GM18499 (cell line): ENCODE measurements at regions not wholly inside any gene's neighbourhood (a gene's known extent, or its start where the extent isn't known, plus 50 kb on each side); places are given as distances from the start of the nearest gene placed in this dataset.
"Not testable (repeated sequence)": the region's sequence is repeated elsewhere in the genome, so short reads cannot be mapped to it uniquely, and the experiment has no call there.

Experiments
- ATAC-seq: cut with Tn5 transposase; IDR thresholded peaks from one replicate; pipeline ENCODE4 v1.9.1; 2021; ENCODE audit warnings: moderate number of reproducible peaks; ENCODE audit not compliant: insufficient read depth, unreplicated experiment

- ATAC-seq = not testable (repeated sequence)
These were observed 247.7 kb upstream of the SLIT2 start for GRCh38 chr4:20003836-20004558.

- ATAC-seq = no peak
These were observed 251.8 kb upstream of the SLIT2 start for GRCh38 chr4:19999775-20000414.

DNA sequence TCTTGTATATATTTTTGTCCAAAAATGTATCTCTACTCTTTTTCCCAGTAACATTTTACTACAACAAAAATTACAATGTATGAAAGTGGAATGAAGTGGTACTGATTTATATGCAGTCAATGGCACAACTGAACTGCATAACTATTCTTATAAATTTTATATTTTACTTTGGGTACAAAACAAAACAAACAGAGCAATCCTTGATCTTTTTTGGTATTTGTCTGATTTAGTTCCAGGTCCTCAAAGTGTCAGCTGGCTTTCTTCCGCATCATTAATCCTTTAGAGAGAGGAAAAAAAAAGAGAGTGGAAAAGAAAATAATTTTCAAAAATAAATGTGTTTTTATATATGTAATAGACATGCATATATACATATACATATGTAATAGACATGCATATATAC lies 252.4 kb upstream of the SLIT2 start:
- ATAC-seq = no peak

DNA sequence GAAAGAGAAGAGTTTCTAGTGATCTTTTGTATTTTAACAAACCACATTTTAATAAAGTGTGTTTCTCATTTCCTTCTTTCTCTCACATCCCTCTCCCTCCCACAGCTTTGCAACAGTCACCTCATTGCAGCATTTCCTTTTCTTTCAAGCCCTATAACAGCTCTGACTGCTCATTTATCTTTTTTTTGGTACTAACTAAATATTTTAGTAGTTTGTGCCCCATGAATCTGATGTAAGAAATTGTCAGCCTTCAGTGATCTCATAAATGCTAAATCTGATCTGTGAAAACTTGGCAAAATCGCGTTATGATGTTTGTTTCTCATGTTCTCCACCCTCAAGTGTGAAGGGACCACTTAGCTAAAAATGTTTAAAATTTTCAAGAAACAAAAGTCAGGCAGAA lies 258.5 kb upstream of the SLIT2 start:
- no peak for ATAC-seq

GRCh38 chr4:19992471-19993093 lies 259.1 kb upstream of the SLIT2 start:
- no peak for ATAC-seq

- no peak for ATAC-seq
These were observed 264.0 kb upstream of the SLIT2 start for GRCh38 chr4:19987746-19988145.

DNA sequence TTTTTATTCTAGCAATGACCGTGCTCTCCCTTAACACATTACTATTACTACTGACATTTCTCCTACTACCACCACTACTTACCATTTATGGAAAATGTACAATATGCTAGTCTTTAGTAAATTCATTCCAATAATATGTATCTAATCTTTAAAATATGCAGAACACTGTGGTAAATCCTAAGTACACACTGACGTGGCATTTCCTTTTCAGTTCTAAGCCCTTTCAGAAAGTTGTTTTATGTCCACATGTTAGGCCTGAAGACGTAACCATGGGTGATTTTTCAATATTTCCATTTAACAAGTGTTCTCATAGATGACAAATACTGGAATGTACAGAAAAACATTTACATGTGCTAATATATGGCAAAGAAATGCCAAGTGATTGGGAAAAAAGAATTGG lies 268.6 kb upstream of the SLIT2 start:
- ATAC-seq = no peak

DNA sequence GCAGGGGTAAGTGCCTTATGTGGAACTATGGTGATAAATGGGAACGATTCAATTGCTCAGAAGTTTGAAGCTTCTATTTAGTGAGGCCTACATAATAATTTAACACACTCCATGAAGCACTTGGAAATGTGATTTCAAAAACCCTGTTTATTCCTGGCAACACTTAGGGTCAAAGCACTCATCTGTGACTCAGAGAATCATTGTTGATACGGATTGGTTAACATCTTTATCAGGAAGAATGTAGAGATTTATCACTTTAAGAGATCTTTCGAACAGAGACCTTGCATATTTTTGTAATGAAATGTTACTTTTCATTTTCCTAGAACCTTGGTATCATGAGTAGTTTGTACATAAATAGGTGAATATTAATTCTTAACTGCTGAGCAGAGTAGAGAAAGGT lies 269.1 kb upstream of the SLIT2 start:
- no peak for ATAC-seq

DNA sequence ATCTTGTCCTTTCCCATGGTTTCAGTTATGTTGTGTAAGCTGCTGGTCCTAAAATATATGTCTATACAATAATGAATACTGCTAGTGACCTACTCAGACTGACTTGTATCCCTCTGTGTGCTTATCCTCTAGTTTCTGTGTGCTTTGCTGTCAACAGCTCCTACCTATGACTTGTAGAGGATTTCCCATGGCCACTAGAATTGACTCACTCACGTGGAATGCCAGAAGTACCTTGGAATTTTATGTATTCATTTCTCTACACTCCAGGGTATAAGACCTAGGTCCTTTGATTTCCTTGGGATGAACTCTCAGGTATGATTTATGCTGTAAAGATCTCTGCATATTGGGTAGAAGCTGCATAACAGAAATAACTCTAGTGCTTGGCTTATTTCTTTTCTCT lies 279.9 kb upstream of the SLIT2 start:
- no peak for ATAC-seq

DNA sequence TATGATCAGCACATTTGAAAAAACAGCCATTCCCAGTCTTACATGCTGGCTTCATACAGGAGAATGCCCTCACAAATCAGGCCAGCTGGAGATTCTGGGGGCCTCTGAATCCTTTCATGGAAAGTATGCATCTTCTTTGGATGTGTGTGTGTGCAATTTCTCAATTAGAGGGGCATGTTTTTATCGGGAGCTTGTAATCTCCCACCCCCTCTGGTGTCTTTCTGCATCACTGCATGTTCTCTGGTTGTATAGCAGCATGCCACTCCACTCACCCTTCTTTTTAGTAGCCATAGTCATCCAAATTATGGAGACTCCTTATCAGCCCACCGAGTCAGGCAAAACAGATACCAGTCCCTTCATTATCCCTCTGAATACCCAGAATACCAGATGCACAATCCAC lies 282.2 kb upstream of the SLIT2 start:
- ATAC-seq = no peak

DNA sequence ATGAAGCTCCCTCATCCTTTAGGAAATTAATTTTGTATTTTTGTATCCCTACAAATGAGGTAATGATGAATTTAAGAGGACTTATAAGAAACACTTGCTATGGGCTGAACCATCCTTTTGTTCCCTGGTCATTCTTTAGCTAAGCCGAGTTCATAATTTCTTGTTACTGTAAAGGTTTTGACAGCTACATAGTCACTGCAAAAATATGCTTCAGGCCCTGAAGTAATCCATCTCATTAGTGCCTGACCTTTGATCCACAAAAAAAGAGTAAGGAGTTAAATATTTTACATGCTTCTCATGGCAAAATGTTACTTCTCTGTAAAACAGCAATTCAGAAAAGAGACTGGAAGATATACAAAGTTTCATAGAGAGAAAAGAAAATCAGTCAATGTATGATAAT lies 290.6 kb upstream of the SLIT2 start:
- ATAC-seq = no peak

DNA sequence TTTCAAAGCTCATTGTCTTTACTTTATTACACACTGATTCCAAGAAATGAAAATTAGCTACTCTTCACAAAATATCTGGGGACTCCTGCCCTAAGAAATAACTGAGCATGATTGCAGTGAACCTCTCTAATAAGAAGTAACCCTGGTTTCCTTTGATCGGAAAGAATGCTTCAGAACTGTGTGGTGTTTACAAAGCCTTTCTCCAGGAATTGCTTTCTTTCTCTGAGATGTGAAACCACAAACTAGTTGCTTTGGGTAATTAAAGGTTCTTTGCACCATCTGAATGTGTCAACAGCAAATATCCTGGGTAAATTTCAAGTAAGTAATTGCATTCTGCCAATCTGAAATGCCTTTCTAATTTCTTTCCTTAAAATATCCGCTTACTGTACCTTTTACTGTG lies 292.9 kb upstream of the SLIT2 start:
- no peak for ATAC-seq

GRCh38 chr4:19947349-19947748 lies 304.4 kb upstream of the SLIT2 start:
- no peak for ATAC-seq

DNA sequence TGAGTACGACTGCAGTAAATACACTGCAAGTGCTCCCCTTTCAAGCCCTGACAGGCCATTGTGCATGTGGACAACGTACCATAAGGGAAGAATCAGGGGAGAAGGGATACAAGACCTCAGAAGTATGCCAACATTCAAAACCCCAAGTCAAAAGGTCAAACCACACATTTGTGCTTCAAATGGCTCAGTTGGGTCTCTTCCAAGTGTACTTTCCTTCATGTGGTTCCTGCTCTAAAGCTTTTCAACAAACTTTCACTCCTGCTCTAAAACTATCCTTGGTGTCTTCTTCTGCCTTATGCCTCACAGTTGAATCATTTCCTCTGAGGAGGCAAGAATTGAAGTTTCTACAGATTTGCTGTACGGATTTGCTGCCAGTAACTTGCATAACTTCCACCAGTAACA lies 305.7 kb upstream of the SLIT2 start:
- ATAC-seq = no peak

- no peak for ATAC-seq
These were observed 306.2 kb upstream of the SLIT2 start for GRCh38 chr4:19945501-19945900.

- no peak for ATAC-seq
These were observed 306.9 kb upstream of the SLIT2 start for GRCh38 chr4:19944806-19945205.

GRCh38 chr4:19944251-19944650 lies 307.5 kb upstream of the SLIT2 start:
- ATAC-seq = no peak

DNA sequence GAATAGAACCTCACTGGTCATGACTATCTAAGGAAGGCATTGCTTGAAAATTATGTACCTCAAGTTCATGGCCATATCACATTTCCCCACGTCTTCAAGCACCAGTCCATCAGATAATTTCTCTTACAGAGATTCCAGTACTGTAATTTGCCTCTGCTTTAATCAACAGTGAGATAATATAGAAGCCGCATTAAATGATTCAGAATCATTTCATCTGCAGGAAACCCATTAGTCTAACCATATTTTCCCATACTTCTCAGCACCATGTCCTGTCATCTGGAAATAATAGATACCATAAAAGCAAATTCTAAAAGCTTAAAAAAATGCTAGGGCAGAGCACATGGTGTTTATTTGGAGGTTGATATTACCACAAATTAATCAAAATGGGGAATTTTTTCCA lies 310.3 kb upstream of the SLIT2 start:
- no peak for ATAC-seq

DNA sequence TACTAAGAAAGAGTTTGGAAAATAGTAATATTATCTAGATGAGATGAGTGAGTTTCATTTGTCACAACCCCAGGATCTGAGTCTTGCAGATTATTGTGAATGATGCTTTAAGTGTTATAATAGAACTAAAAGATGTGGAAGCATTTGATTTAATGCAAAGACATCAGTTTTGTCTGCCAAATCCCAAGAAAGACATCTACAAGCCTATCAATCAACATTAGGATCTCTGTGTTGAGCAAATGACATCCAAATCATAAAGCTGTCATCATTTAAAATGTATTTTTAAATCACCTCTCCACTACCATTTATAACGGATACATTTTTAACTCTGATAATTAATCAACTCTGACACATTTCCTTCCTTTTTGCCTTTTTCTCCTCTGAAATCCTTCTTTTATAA lies 310.8 kb upstream of the SLIT2 start:
- no peak for ATAC-seq

GRCh38 chr4:19936476-19936875 lies 315.2 kb upstream of the SLIT2 start:
- no peak for ATAC-seq

- no peak for ATAC-seq
These were observed 321.0 kb upstream of the SLIT2 start for GRCh38 chr4:19930742-19931141.

DNA sequence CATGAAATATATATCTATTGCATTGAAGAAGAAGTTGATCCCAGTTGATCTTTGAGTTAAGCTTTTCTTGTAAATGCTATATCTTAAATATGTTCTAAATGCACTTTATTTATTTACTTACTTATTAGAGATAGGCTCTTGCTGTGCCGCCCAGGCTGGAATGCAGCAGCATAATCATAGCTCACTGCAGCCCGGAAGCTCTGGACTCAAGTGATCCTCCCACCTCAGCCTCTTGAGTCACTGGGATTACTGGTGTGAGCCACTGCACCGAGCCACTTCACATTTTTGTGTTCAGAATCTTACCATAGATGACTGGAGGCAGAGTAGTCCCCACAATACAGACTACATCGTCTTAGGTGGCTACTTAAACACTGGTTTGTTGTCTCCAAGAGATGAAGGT lies 324.3 kb upstream of the SLIT2 start:
- no peak for ATAC-seq
